ENCODE measurements at regions not wholly inside any gene's neighbourhood (a gene's known extent, or its start where the extent isn't known, plus 50 kb on each side); places are given as distances from the start of the nearest gene placed in this dataset.

DNA sequence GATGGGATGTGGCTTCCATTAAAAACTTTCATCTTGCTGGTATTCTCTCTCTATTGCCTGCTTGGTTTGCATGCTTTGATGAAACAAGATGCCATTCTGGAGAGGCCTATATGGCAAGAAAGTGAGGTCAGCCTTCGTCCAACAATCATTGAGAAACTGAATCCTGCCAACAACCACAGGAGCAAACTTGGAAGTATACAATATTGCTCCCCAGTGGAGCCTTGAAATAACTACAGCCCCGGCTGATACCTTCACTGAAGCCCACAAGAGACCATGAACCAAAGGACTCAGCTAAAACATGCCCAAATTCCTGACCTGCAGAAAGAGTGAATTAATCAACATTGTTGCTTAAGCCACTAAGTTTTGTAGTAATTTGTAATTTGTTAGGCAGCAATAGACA, 82.5 kb upstream of the FGF14 start:
- TF ChIP-seq EP300 (IDR thresholded peaks at IDR 0.05) (no peak), CTCF (IDR thresholded peaks at IDR 0.05) (no peak)

Data from upper lobe of left lung (tissue), 4 donors.